ENCODE measurements at regions not wholly inside any gene's neighbourhood (a gene's known extent, or its start where the extent isn't known, plus 50 kb on each side); places are given as distances from the start of the nearest gene placed in this dataset.

DNA sequence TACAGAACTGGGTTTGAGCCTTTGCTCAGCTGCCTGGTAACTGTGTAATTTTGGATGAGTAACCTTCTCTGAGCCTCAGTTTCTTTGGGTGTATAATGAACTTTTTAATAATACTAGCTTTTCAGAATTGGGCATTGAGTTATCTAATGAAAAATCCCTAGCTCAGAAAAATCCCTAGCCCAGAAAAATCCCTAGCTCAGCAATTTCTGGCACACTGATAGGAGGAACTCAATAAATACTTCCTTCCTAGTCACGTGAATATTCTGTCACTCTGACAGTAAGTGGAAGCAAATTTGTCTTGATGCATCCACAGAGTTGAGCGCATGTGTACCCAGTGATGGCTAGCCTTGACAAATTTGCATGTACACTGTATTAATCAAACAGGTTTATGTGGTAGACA, 817.6 kb downstream of the XPNPEP1 start:
- H3K36me3 Mint-ChIP-seq (ENCODE audit: insufficient read depth in 1 of 3, low read depth in 3 of 3), result no peaks in the 10 kb centered on the region; a peak in 1 of 7 replicates
- no peak overlapping the region for H3K56ac ChIP-seq (ENCODE audit: insufficient read length, low read depth, low read length)
- no peaks in the 10 kb centered on the region for H3K9me3 ChIP-seq (ENCODE audit: control insufficient read depth, low read depth, low read length)
- no peak overlapping the region for H2BK5ac ChIP-seq (ENCODE audit: insufficient read length, low read length)
- WGBS (ENCODE audit: extremely low coverage, insufficient read length, low lambda C conversion rate), result no CpG with 5 or more reads among the region's 2 CpGs
- H3K4me3 Mint-ChIP-seq, result no peak overlapping the region
- no peaks in the 10 kb centered on the region for H3K79me1 ChIP-seq (ENCODE audit: insufficient read depth, low read depth, low read length, poor library complexity, severe bottlenecking)
- H2AFZ ChIP-seq (ENCODE audit: low read length), result no peak overlapping the region
- H3K27ac Mint-ChIP-seq, result no peak overlapping the region
- H3K4me1 Mint-ChIP-seq, result peaks cover 8 to 11% of the 10 kb centered on the region in 2 experiments
- DNase-seq, result no peak
- H3K4me1 ChIP-seq (ENCODE audit: insufficient read depth, low read length), result peaks cover 2% of the 10 kb centered on the region; the same call in 1 of the 2 replicates
- TF ChIP-seq, protein P1, sequence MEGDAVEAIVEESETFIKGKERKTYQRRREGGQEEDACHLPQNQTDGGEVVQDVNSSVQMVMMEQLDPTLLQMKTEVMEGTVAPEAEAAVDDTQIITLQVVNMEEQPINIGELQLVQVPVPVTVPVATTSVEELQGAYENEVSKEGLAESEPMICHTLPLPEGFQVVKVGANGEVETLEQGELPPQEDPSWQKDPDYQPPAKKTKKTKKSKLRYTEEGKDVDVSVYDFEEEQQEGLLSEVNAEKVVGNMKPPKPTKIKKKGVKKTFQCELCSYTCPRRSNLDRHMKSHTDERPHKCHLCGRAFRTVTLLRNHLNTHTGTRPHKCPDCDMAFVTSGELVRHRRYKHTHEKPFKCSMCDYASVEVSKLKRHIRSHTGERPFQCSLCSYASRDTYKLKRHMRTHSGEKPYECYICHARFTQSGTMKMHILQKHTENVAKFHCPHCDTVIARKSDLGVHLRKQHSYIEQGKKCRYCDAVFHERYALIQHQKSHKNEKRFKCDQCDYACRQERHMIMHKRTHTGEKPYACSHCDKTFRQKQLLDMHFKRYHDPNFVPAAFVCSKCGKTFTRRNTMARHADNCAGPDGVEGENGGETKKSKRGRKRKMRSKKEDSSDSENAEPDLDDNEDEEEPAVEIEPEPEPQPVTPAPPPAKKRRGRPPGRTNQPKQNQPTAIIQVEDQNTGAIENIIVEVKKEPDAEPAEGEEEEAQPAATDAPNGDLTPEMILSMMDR (conservative IDR thresholded peaks at IDR 0.05), result no peak
- H3T11ph ChIP-seq (ENCODE audit: low read length), result no peak overlapping the region
- no peak overlapping the region for H3K4ac ChIP-seq (ENCODE audit: low read depth, low read length)
- no peak overlapping the region for H2BK120ac ChIP-seq (ENCODE audit: low read depth, low read length, poor library complexity, severe bottlenecking)
- H3K18ac ChIP-seq (ENCODE audit: insufficient read length, low read depth, low read length), result no peak overlapping the region
- H3K23ac ChIP-seq (ENCODE audit: insufficient read length, low read depth, low read length), result no peak overlapping the region
- no peak overlapping the region for H3K27ac ChIP-seq (ENCODE audit: insufficient read length, low read depth, low read length)
- no peak overlapping the region for H3K4me2 ChIP-seq (ENCODE audit: insufficient read depth, insufficient read length, low read length)
- no peak overlapping the region for H2BK15ac ChIP-seq (ENCODE audit: low read depth, low read length)
- H4K8ac ChIP-seq (replicated peaks; ENCODE audit: insufficient read length, low read depth, low read length), result no peak overlapping the region
- H2AK5ac ChIP-seq (ENCODE audit: insufficient read length, low read length), result no peak overlapping the region
- H3K9ac ChIP-seq (ENCODE audit: extremely low read depth, insufficient read length, low read length), result no peak overlapping the region
- no peaks in the 10 kb centered on the region for H3K9me3 Mint-ChIP-seq
- no peaks in the 10 kb centered on the region for H4K20me1 ChIP-seq (ENCODE audit: control insufficient read depth, insufficient read depth, insufficient read length)
- H3K27me3 Mint-ChIP-seq (ENCODE audit: low read depth), result peaks cover 26% of the 10 kb centered on the region
- H3K27me3 ChIP-seq (ENCODE audit: insufficient read depth, low read length), result peaks cover 4% of the 10 kb centered on the region; the same call in 1 of the 2 replicates
- no peak overlapping the region for H2BK20ac ChIP-seq (ENCODE audit: low read depth, low read length, poor library complexity, severe bottlenecking)
- no peak overlapping the region for H2BK12ac ChIP-seq (ENCODE audit: insufficient read length, low read depth, low read length)
- no peak overlapping the region for H3K14ac ChIP-seq (ENCODE audit: insufficient read depth, low read length)
- H4K5ac ChIP-seq (ENCODE audit: insufficient read length, low read depth, low read length), result no peak overlapping the region
- no peaks in the 10 kb centered on the region for H3K79me2 ChIP-seq (ENCODE audit: insufficient read depth, low read length)
- no peaks in the 10 kb centered on the region for H3K23me2 ChIP-seq (ENCODE audit: insufficient read length, low read depth, low read length, poor library complexity, severe bottlenecking)
- H4K91ac ChIP-seq (ENCODE audit: insufficient read length, low read depth, low read length), result no peak overlapping the region

Measured in H9 (cell line).